IMR-90 (cell line): ENCODE measurements at regions not wholly inside any gene's neighbourhood (a gene's known extent, or its start where the extent isn't known, plus 50 kb on each side); places are given as distances from the start of the nearest gene placed in this dataset.
A peak's percentile ranks its signal among the peaks of the same experiment; 100 is the strongest.

Experiments
- ATAC-seq: fragments of 200-7000 bp; cut with Tn5 transposase; 2 replicates; pipeline ENCODE4 v1.9.1; 2020; ENCODE audit warnings: low read depth, mild to moderate bottlenecking, moderate library complexity
- BruUV-seq: library from RNA; stranded (reverse); fragments of 400-500 nt; replicated peaks from 2 replicates; lab custom pipeline; 2021; lab: Mats Ljungman, UMichigan
- CTCF ChIA-PET: fragments of 300-600 bp; formaldehyde crosslinking; extraction: SDS; loops from one replicate; lab custom pipeline; 2021; ENCODE audit warnings: antibody characterized with exemption; lab: Yijun Ruan, JAX
- POLR2A ChIA-PET: fragments of 300-600 bp; sonication (Branson Sonifier 250); formaldehyde crosslinking; loops from one replicate; lab custom pipeline; 2022; ENCODE audit warnings: antibody characterized with exemption; ENCODE audit not compliant: unreplicated experiment; lab: Charles Lee
- DNase-seq: peaks from one replicate; pipeline ENCODE4 v3.0.0; 2013
- H2AFZ ChIP-seq: replicated peaks from 2 replicates; pipeline ENCODE3; 2013; ENCODE audit warnings: low read length, mild to moderate bottlenecking; ENCODE audit not compliant: poor library complexity
- H2AK5ac ChIP-seq: 2 replicates; pipeline ENCODE4 v1.6.1; 2013; ENCODE audit warnings: low read depth, low read length, inconsistent platforms
- H2AK9ac ChIP-seq: replicated peaks from 2 replicates; pipeline ENCODE3; 2013; ENCODE audit warnings: mild to moderate bottlenecking, low read depth, low read length, moderate library complexity; ENCODE audit not compliant: poor library complexity
- H2BK120ac ChIP-seq: 2 replicates; pipeline ENCODE4 v1.6.1; 2013; ENCODE audit warnings: low read depth, low read length, inconsistent platforms
- H2BK15ac ChIP-seq: 3 replicates; pipeline ENCODE4 v1.6.1; 2013; ENCODE audit warnings: low read depth, low read length, inconsistent platforms
- H2BK20ac ChIP-seq: 2 replicates; pipeline ENCODE4 v1.6.1; 2013; ENCODE audit warnings: low read depth, mild to moderate bottlenecking, inconsistent platforms, low read length, moderate library complexity
- H2BK5ac ChIP-seq: 2 replicates; pipeline ENCODE4 v1.6.1; 2013; ENCODE audit warnings: mild to moderate bottlenecking, low read depth, low read length, inconsistent platforms; ENCODE audit not compliant: poor library complexity, severe bottlenecking
- H3K14ac ChIP-seq: replicated peaks from 2 replicates; pipeline ENCODE4 v1.6.1; 2013; ENCODE audit warnings: low read depth, low read length, inconsistent platforms
- H3K18ac ChIP-seq: 2 replicates; pipeline ENCODE4 v1.6.1; 2013; ENCODE audit warnings: low read depth, low read length, control low read depth
- H3K23ac ChIP-seq: 2 replicates; pipeline ENCODE4 v1.6.1; 2013; ENCODE audit warnings: low read depth, low read length, inconsistent platforms
- H3K27ac ChIP-seq: 2 replicates; pipeline ENCODE4 v1.5.1; 2013; ENCODE audit warnings: mild to moderate bottlenecking, control low read depth, low read length; ENCODE audit not compliant: insufficient read depth
- H3K27me3 ChIP-seq: 2 replicates; pipeline ENCODE4 v1.6.1; 2013; ENCODE audit warnings: low read length; ENCODE audit not compliant: control insufficient read depth, insufficient read depth
- H3K36me3 ChIP-seq: 2 replicates; pipeline ENCODE4 v1.6.1; 2013; ENCODE audit warnings: low read length, mixed read lengths; ENCODE audit not compliant: control insufficient read depth, insufficient read depth
- H3K4ac ChIP-seq: 2 replicates; pipeline ENCODE4 v1.6.1; 2013; ENCODE audit warnings: low read depth, low read length, inconsistent platforms
- H3K4me1 ChIP-seq: 2 replicates; pipeline ENCODE4 v1.6.1; 2013; ENCODE audit warnings: low read length, mixed read lengths; ENCODE audit not compliant: control insufficient read depth, insufficient read depth
- H3K4me2 ChIP-seq: 2 replicates; pipeline ENCODE4 v1.6.1; 2013; ENCODE audit warnings: low read depth, mild to moderate bottlenecking, control low read depth, low read length, moderate library complexity
- H3K4me3 ChIP-seq: 2 replicates; pipeline ENCODE4 v1.5.1; 2013; ENCODE audit warnings: low read depth, mild to moderate bottlenecking, control low read depth, low read length, moderate library complexity; ENCODE audit not compliant: insufficient read depth
- H3K56ac ChIP-seq: 2 replicates; pipeline ENCODE4 v1.6.1; 2013; ENCODE audit warnings: low read length, inconsistent platforms; ENCODE audit not compliant: insufficient read depth; ENCODE audit errors: extremely low read depth
- H3K79me1 ChIP-seq, 2 experiments: 2 replicates each; pipeline ENCODE4 v1.6.1; 2013; ENCODE audit warnings: low read length in 2 of 2, inconsistent platforms in 1 of 2, low read depth in 1 of 2
- H3K9ac ChIP-seq: 2 replicates; pipeline ENCODE4 v1.6.1; 2013; ENCODE audit warnings: low read depth, low read length, control low read depth
- H3K9me1 ChIP-seq: 2 replicates; pipeline ENCODE4 v1.6.1; 2013; ENCODE audit warnings: low read length, inconsistent platforms; ENCODE audit not compliant: insufficient read depth
- H3K9me3 ChIP-seq: 2 replicates; pipeline ENCODE4 v1.6.1; 2013; ENCODE audit warnings: low read length; ENCODE audit not compliant: control insufficient read depth, insufficient read depth
- H4K20me1 ChIP-seq: 2 replicates; pipeline ENCODE4 v1.6.1; 2013; ENCODE audit warnings: low read length, inconsistent platforms; ENCODE audit not compliant: insufficient read depth
- H4K5ac ChIP-seq: 2 replicates; pipeline ENCODE4 v1.6.1; 2013; ENCODE audit warnings: mild to moderate bottlenecking, low read depth, low read length, control low read depth
- H4K8ac ChIP-seq, 2 experiments: 2 replicates each; pipeline ENCODE4 v1.6.1; 2013; ENCODE audit warnings: low read depth in 2 of 2, low read length in 2 of 2, control low read depth in 1 of 2, inconsistent platforms in 1 of 2
- H4K91ac ChIP-seq: 2 replicates; pipeline ENCODE4 v1.6.1; 2013; ENCODE audit warnings: low read depth, low read length, inconsistent platforms; ENCODE audit not compliant: insufficient read depth
- BHLHE40 ChIP-seq: fragments of 150-350 bp; IDR thresholded peaks from 2 replicates; pipeline ENCODE4 v1.6.1; 2016; ENCODE audit warnings: mild to moderate bottlenecking, low read depth, low read length
- CEBPB ChIP-seq: IDR thresholded peaks from 2 replicates; pipeline ENCODE4 v1.6.1; 2012; ENCODE audit warnings: low read depth, low read length, improper control_type of control experiment
- FOS ChIP-seq: fragments of 150-350 bp; IDR thresholded peaks from 2 replicates; pipeline ENCODE4 v1.6.1; 2016; ENCODE audit warnings: low read depth, low read length
- MAFK ChIP-seq: IDR thresholded peaks from 2 replicates; pipeline ENCODE4 v1.6.1; 2012; ENCODE audit warnings: low read depth, low read length, improper control_type of control experiment
- MXI1 ChIP-seq: IDR thresholded peaks from 2 replicates; pipeline ENCODE4 v1.6.1; 2012; ENCODE audit warnings: low read depth, mild to moderate bottlenecking, low read length, moderate library complexity, borderline replicate concordance
- POLR2A ChIP-seq: IDR thresholded peaks from 2 replicates; pipeline ENCODE4 v1.6.1; 2012; ENCODE audit warnings: mild to moderate bottlenecking, low read depth, low read length
- RFX5 ChIP-seq: IDR thresholded peaks from 2 replicates; pipeline ENCODE4 v1.8.0; 2012; ENCODE audit warnings: low read depth, mild to moderate bottlenecking, low read length, moderate library complexity
- WGBS, 2 experiments: methylation state at CpG; one replicate each; pipeline versions ENCODE4 v1.1.5 to v1.1.7; 2013; ENCODE audit warnings: missing lambda C conversion rate in 2 of 2; ENCODE audit not compliant: insufficient read length in 1 of 2; ENCODE audit errors: extremely low coverage in 2 of 2; 5-methylcytosine and 5-hydroxymethylcytosine counted together
- dilution Hi-C: fragments of 300-500 bp; cut with HindIII; formaldehyde crosslinking; loops from one replicate; pipeline ENCODE4 v1.14.3; 2018; ENCODE audit warnings: low sequenced_read_pairs; ENCODE audit not compliant: unreplicated experiment
- in situ Hi-C: fragments of 300-500 bp; cut with MboI; formaldehyde crosslinking; loops from 3 replicates; pipeline ENCODE4 v1.14.3; 2019; ENCODE audit warnings: low sequenced_read_pairs, inconsistent platforms, mixed read lengths
- intact Hi-C: fragments of 100-400 bp; cut with micrococcal nuclease; formaldehyde crosslinking; loops from 2 replicates; pipeline ENCODE4 v1.10.0; 2022

GRCh38 chr12:92063641-92064040, 82.0 kb downstream of the BTG1 start:
- ChIA-PET CTCF (interaction anchor here (0.7 to 1.0 kb wide), 2 partner anchors 21 to 24 kb away, joined by 3 read pairs; no protein-coding TSS in a partner anchor), POLR2A (no interaction called here)
- Histone ChIP-seq H3K18ac (peak overlapping the region; percentile 7; the same call in 1 of the 2 replicates), H3K36me3 (no peaks in the 10 kb centered on the region), H4K5ac (no peak overlapping the region; the same call in 1 of the 2 replicates), H2AFZ (peak overlapping the region; percentile 54), H2BK20ac (peak overlapping the region; percentile 58), H3K14ac (peak overlapping the region; percentile 29; the same call in 1 of the 2 replicates), H2BK5ac (peak overlapping the region; percentile 82), H3K23ac (no peak overlapping the region; the same call in 1 of the 2 replicates), H3K4me3 (no peak overlapping the region), H3K27ac (peak overlapping the region; percentile 22; the same call in 1 of the 2 replicates), H2BK15ac (0 out of 3 replicates have a peak overlapping the region, but pooled peaks have one; percentile 18), H3K9me1 (peaks cover 10% of the 10 kb centered on the region), H3K4me1 (peaks cover 15% of the 10 kb centered on the region), H4K20me1 (no peaks in the 10 kb centered on the region), H4K91ac (no peak overlapping the region), H4K8ac (peak overlapping the region; percentile 27 to 44; a peak in 2 of 4 replicates), H2BK120ac (peak overlapping the region; percentile 95; the same call in 1 of the 2 replicates), H3K4me2 (peak overlapping the region; percentile 1; the same call in 1 of the 2 replicates), H3K9me3 (no peaks in the 10 kb centered on the region), H2AK9ac (no peak overlapping the region), H3K27me3 (no peaks in the 10 kb centered on the region), H3K56ac (peak overlapping the region; percentile 67), H3K9ac (no peak overlapping the region), H3K4ac (peak overlapping the region; percentile 49), H2AK5ac (0 out of 2 replicates have a peak overlapping the region, but pooled peaks have one; percentile 13), H3K79me1 (peaks cover 0 to 17% of the 10 kb centered on the region in 2 experiments; a peak in 2 of 4 replicates)
- no TSS peak for BruUV-seq
- ATAC-seq, result peak; percentile 73
- peak; percentile 81 for DNase-seq
- dilution Hi-C loops, result no loop called here
- TF ChIP-seq POLR2A, result no peak
- no peak for TF ChIP-seq RFX5
- TF ChIP-seq MAFK, result no peak
- TF ChIP-seq CEBPB, result peak; percentile 87
- TF ChIP-seq FOS, result peak; percentile 29; the same call in 1 of the 2 replicates
- peak; percentile 72; the same call in 1 of the 2 replicates for TF ChIP-seq MXI1
- TF ChIP-seq BHLHE40, result peak; percentile 26; the same call in 1 of the 2 replicates
- intact Hi-C loops, result loop anchor here (5.0 to 10.0 kb wide), 2 partner anchors 79 to 249 kb away; no protein-coding TSS in a partner anchor
- no CpG with 5 or more reads among the region's 3 CpGs for WGBS, 2 experiments
- in situ Hi-C loops, result no loop called here
